Type B pancreatic cell (in vitro differentiated cells): ENCODE measurements at regions not wholly inside any gene's neighbourhood (a gene's known extent, or its start where the extent isn't known, plus 50 kb on each side); places are given as distances from the start of the nearest gene placed in this dataset.

Source experiments
- DNase-seq: peaks from one replicate; pipeline ENCODE4 v3.0.0; 2021; ENCODE audit warnings: mixed read lengths; ENCODE audit not compliant: unreplicated experiment; ENCODE audit errors: extremely low spot score
- H3K27ac Mint-ChIP-seq: 2 replicates; pipeline ENCODE4 v1.8.0; 2021; ENCODE audit warnings: mild to moderate bottlenecking, mixed read lengths
- H3K27me3 Mint-ChIP-seq: 2 replicates; pipeline ENCODE4 v1.8.0; 2021; ENCODE audit warnings: mixed read lengths
- H3K36me3 Mint-ChIP-seq: 2 replicates; pipeline ENCODE4 v1.8.0; 2021; ENCODE audit warnings: mixed read lengths
- H3K4me1 Mint-ChIP-seq: one replicate; pipeline ENCODE4 v1.8.0; 2021; ENCODE audit warnings: mixed read lengths; ENCODE audit not compliant: unreplicated experiment
- H3K4me3 Mint-ChIP-seq: 2 replicates; pipeline ENCODE4 v1.8.0; 2021; ENCODE audit warnings: mild to moderate bottlenecking, mixed read lengths
- H3K9me3 Mint-ChIP-seq: 2 replicates; pipeline ENCODE4 v1.8.0; 2021; ENCODE audit warnings: mixed read lengths
- TF ChIP-seq, protein P1 (sequence below): fragments of 200-600 bp; sonication (generic); conservative IDR thresholded peaks from 2 replicates; pipeline ENCODE4 v1.5.0; 2021; ENCODE audit warnings: antibody characterized with exemption, mild to moderate bottlenecking

DNA sequence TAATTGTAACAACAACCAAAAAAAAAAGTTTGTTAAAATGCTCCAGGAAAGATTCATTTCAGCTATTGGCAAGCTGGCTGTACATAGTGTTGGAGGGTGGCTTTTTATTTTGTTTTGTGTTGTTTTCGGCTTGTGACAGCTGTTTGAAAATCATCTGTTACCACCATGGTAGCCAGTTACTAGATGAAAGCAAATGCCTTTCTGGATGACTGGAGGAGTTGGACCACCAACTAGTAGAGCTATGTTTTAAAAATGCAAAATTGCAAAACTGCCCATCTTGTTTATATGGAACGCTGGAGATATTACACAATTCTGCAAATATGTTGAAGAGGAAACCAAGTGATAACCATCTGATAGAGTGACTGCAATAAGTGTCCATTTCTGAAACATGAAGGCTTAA is 53.2 kb upstream of the TNIP3 start:
- Mint-ChIP-seq H3K27ac (no peak overlapping the region), H3K9me3 (no peaks in the 10 kb centered on the region), H3K36me3 (no peaks in the 10 kb centered on the region), H3K4me1 (peaks cover 4% of the 10 kb centered on the region), H3K4me3 (no peak overlapping the region), H3K27me3 (no peaks in the 10 kb centered on the region)
- TF ChIP-seq, protein P1, sequence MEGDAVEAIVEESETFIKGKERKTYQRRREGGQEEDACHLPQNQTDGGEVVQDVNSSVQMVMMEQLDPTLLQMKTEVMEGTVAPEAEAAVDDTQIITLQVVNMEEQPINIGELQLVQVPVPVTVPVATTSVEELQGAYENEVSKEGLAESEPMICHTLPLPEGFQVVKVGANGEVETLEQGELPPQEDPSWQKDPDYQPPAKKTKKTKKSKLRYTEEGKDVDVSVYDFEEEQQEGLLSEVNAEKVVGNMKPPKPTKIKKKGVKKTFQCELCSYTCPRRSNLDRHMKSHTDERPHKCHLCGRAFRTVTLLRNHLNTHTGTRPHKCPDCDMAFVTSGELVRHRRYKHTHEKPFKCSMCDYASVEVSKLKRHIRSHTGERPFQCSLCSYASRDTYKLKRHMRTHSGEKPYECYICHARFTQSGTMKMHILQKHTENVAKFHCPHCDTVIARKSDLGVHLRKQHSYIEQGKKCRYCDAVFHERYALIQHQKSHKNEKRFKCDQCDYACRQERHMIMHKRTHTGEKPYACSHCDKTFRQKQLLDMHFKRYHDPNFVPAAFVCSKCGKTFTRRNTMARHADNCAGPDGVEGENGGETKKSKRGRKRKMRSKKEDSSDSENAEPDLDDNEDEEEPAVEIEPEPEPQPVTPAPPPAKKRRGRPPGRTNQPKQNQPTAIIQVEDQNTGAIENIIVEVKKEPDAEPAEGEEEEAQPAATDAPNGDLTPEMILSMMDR: no peak
- no peak for DNase-seq

DNA sequence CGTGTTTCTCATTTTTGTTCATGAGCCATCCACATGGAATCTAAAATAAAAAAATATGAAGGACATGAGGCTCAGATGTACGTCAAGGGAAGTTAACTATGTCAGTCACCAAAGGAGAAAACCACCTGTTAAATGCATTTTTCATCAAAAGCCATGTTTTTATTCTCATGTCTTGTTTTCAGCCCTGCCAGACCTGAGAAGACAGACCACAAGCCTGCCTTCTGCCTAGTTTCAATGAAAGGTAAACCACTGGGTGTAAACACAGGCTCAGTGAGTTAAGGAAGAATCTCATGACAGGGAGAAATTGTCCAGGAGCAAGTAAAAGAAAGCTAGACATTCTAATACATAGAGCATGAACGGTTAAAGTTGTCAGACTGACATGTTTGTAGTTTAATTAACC is 52.3 kb upstream of the TNIP3 start:
- H3K36me3 Mint-ChIP-seq: no peaks in the 10 kb centered on the region
- peaks cover 4% of the 10 kb centered on the region for H3K4me1 Mint-ChIP-seq
- H3K9me3 Mint-ChIP-seq: no peaks in the 10 kb centered on the region
- no peak overlapping the region for H3K27ac Mint-ChIP-seq
- H3K4me3 Mint-ChIP-seq: no peak overlapping the region
- TF ChIP-seq, protein P1: no peak
- no peaks in the 10 kb centered on the region for H3K27me3 Mint-ChIP-seq
- DNase-seq: no peak

DNA sequence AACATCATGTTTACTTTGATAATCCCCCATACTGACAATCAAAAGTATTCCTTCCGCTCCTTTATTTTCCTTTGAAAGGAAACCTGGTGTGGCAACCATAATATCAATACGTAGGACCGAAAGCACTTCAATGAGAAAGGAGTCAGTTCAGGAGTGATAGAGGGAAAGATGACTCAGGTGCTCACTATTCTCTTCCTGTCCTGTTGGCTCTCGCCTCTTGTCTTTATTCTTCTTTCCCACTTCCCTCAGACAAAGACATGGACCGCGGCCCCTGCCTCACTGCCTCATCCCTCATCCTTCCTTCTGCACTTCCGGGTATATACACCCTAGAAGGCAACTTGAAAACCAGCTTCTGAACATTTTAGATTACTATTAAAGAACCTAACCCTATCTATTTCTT is 49.8 kb upstream of the TNIP3 start:
- H3K9me3 Mint-ChIP-seq: no peaks in the 10 kb centered on the region
- H3K27ac Mint-ChIP-seq: no peak overlapping the region
- H3K4me1 Mint-ChIP-seq: no peaks in the 10 kb centered on the region
- TF ChIP-seq, protein P1: no peak
- H3K27me3 Mint-ChIP-seq: no peaks in the 10 kb centered on the region
- DNase-seq: no peak
- no peaks in the 10 kb centered on the region for H3K36me3 Mint-ChIP-seq
- no peak overlapping the region for H3K4me3 Mint-ChIP-seq
